ENCODE measurements at regions not wholly inside any gene's neighbourhood (a gene's known extent, or its start where the extent isn't known, plus 50 kb on each side); places are given as distances from the start of the nearest gene placed in this dataset.

- H3K9ac ChIP-seq (ENCODE audit: low read length) = no peak overlapping the region
- H3K9me3 ChIP-seq (ENCODE audit: insufficient read depth, low read length) = no peaks in the 10 kb centered on the region
- no peaks in the 10 kb centered on the region for H3K36me3 ChIP-seq (replicated peaks; ENCODE audit: low read depth, low read length)
- TF ChIP-seq EZH2phosphoT487 (IDR thresholded peaks at IDR 0.05; ENCODE audit: low read depth) (no peak), CTCF (IDR thresholded peaks at IDR 0.05; ENCODE audit: low read depth, low read length) (no peak)
- no peaks in the 10 kb centered on the region for H4K20me1 ChIP-seq (ENCODE audit: insufficient read depth, low read length)
- H3K79me2 ChIP-seq (ENCODE audit: low read length) = no peaks in the 10 kb centered on the region
- H3K27ac ChIP-seq (ENCODE audit: low read length) = no peak overlapping the region
- H2AFZ ChIP-seq (ENCODE audit: low read depth, low read length) = no peak overlapping the region
- H3K4me3 ChIP-seq (ENCODE audit: low read length) = no peak overlapping the region
- H3K27me3 ChIP-seq (ENCODE audit: low read depth, low read length) = no peaks in the 10 kb centered on the region
- no peak overlapping the region for H3K4me2 ChIP-seq (ENCODE audit: low read length)
- H3K4me1 ChIP-seq (ENCODE audit: low read length) = no peaks in the 10 kb centered on the region
Observed at GRCh38 chrX:97705936-97706335, 822.2 kb downstream of the RPA4 start.

- H3K36me3 ChIP-seq (replicated peaks; ENCODE audit: low read depth, low read length) = no peaks in the 10 kb centered on the region
- no peaks in the 10 kb centered on the region for H3K79me2 ChIP-seq (ENCODE audit: low read length)
- H3K4me2 ChIP-seq (ENCODE audit: low read length) = no peak overlapping the region
- TF ChIP-seq CTCF (IDR thresholded peaks at IDR 0.05; ENCODE audit: low read depth, low read length) = no peak
- no peak for TF ChIP-seq EZH2phosphoT487 (IDR thresholded peaks at IDR 0.05; ENCODE audit: low read depth)
- H3K27me3 ChIP-seq (ENCODE audit: low read depth, low read length) = no peaks in the 10 kb centered on the region
- H2AFZ ChIP-seq (ENCODE audit: low read depth, low read length) = no peak overlapping the region
- no peaks in the 10 kb centered on the region for H3K4me1 ChIP-seq (ENCODE audit: low read length)
- H3K27ac ChIP-seq (ENCODE audit: low read length) = no peak overlapping the region
- H3K4me3 ChIP-seq (ENCODE audit: low read length) = no peak overlapping the region
- no peaks in the 10 kb centered on the region for H3K9me3 ChIP-seq (ENCODE audit: insufficient read depth, low read length)
- no peaks in the 10 kb centered on the region for H4K20me1 ChIP-seq (ENCODE audit: insufficient read depth, low read length)
- no peak overlapping the region for H3K9ac ChIP-seq (ENCODE audit: low read length)
Observed at GRCh38 chrX:97714072-97714471, 830.4 kb downstream of the RPA4 start.

- Histone ChIP-seq H3K79me2 (ENCODE audit: low read length) (no peaks in the 10 kb centered on the region), H3K27me3 (ENCODE audit: low read depth, low read length) (no peaks in the 10 kb centered on the region), H3K4me3 (ENCODE audit: low read length) (no peak overlapping the region), H4K20me1 (ENCODE audit: insufficient read depth, low read length) (no peaks in the 10 kb centered on the region), H2AFZ (ENCODE audit: low read depth, low read length) (no peak overlapping the region), H3K4me1 (ENCODE audit: low read length) (no peaks in the 10 kb centered on the region), H3K36me3 (replicated peaks; ENCODE audit: low read depth, low read length) (no peaks in the 10 kb centered on the region), H3K9ac (ENCODE audit: low read length) (no peak overlapping the region), H3K4me2 (ENCODE audit: low read length) (no peak overlapping the region), H3K27ac (ENCODE audit: low read length) (no peak overlapping the region), H3K9me3 (ENCODE audit: insufficient read depth, low read length) (no peaks in the 10 kb centered on the region)
- TF ChIP-seq EZH2phosphoT487 (IDR thresholded peaks at IDR 0.05; ENCODE audit: low read depth) = no peak
- TF ChIP-seq CTCF (IDR thresholded peaks at IDR 0.05; ENCODE audit: low read depth, low read length) = no peak
Observed at GRCh38 chrX:97728215-97728614, 844.5 kb downstream of the RPA4 start.

- H3K4me3 ChIP-seq (ENCODE audit: low read length) = no peak overlapping the region
- H3K4me1 ChIP-seq (ENCODE audit: low read length) = no peaks in the 10 kb centered on the region
- H3K36me3 ChIP-seq (replicated peaks; ENCODE audit: low read depth, low read length) = no peaks in the 10 kb centered on the region
- H3K9me3 ChIP-seq (ENCODE audit: insufficient read depth, low read length) = no peaks in the 10 kb centered on the region
- H3K27me3 ChIP-seq (ENCODE audit: low read depth, low read length) = no peaks in the 10 kb centered on the region
- no peak overlapping the region for H2AFZ ChIP-seq (ENCODE audit: low read depth, low read length)
- H4K20me1 ChIP-seq (ENCODE audit: insufficient read depth, low read length) = no peaks in the 10 kb centered on the region
- no peak overlapping the region for H3K4me2 ChIP-seq (ENCODE audit: low read length)
- TF ChIP-seq CTCF (IDR thresholded peaks at IDR 0.05; ENCODE audit: low read depth, low read length) = no peak
- no peak for TF ChIP-seq EZH2phosphoT487 (IDR thresholded peaks at IDR 0.05; ENCODE audit: low read depth)
- no peaks in the 10 kb centered on the region for H3K79me2 ChIP-seq (ENCODE audit: low read length)
- H3K9ac ChIP-seq (ENCODE audit: low read length) = no peak overlapping the region
- H3K27ac ChIP-seq (ENCODE audit: low read length) = no peak overlapping the region
Observed at GRCh38 chrX:97740044-97740443, 856.3 kb downstream of the RPA4 start.

Data from OCI-LY3 (cell line).